Left lung (tissue), 4 donors: ENCODE measurements at regions not wholly inside any gene's neighbourhood (a gene's known extent, or its start where the extent isn't known, plus 50 kb on each side); places are given as distances from the start of the nearest gene placed in this dataset.

ENCODE experiments used
- ATAC-seq: fragments of 200-7000 bp; cut with Tn5 transposase; one replicate; pipeline ENCODE4 v1.9.1; 2020; ENCODE audit warnings: moderate library complexity
- DNase-seq, 4 donors: peaks; one replicate each; pipeline ENCODE4 v3.0.0-alpha.2; 2013 to 2020
- H3K27ac ChIP-seq, 2 donors: fragments of 200-600 bp; sonication (generic) in 1 of 2; one replicate each; pipeline versions ENCODE4 v1.5.0 to v1.8.0; 2020 to 2021
- H3K27me3 ChIP-seq, 2 donors: fragments of 200-600 bp; sonication (generic) in 1 of 2; one replicate each; pipeline versions ENCODE4 v1.5.0 to v1.8.0; 2020 to 2021
- H3K36me3 ChIP-seq, 2 donors: fragments of 200-600 bp; sonication (generic) in 1 of 2; one replicate each; pipeline versions ENCODE4 v1.5.0 to v1.8.0; 2020 to 2021
- H3K4me1 ChIP-seq, 2 donors: fragments of 200-600 bp; one replicate each; pipeline ENCODE4 v1.8.0; 2021
- H3K4me3 ChIP-seq, 2 donors: fragments of 200-600 bp; sonication (generic) in 1 of 2; one replicate each; pipeline versions ENCODE4 v1.5.0 to v1.8.0; 2020 to 2021; ENCODE audit warnings: mild to moderate bottlenecking in 1 of 2
- H3K9me3 ChIP-seq, 2 donors: fragments of 200-600 bp; sonication (generic) in 1 of 2; one replicate each; pipeline versions ENCODE4 v1.5.0 to v1.8.0; 2020 to 2021
- CTCF ChIP-seq, 2 donors: fragments of 200-600 bp; sonication (generic) in 1 of 2; IDR thresholded peaks; one replicate each; pipeline versions ENCODE4 v1.5.0 to v1.8.0; 2021; ENCODE audit warnings: antibody characterized with exemption in 2 of 2
- intact Hi-C, 2 donors: fragments of 100-400 bp; cut with DNase I; formaldehyde crosslinking; loops; one replicate each; pipeline versions ENCODE4 v1.11.2 to v1.14.2; 2022
- donor health status: DM: no; HTN: yes; CAD: no.
- donor health status: DM: no; HTN: no; CAD: no.

- no peak for TF ChIP-seq CTCF (IDR thresholded peaks at IDR 0.05)
- Histone ChIP-seq H3K27ac (no peak overlapping the region), H3K36me3 (no peaks in the 10 kb centered on the region), H3K9me3 (no peaks in the 10 kb centered on the region), H3K27me3 (no peaks in the 10 kb centered on the region), H3K4me3 (no peak overlapping the region), H3K4me1 (no peaks in the 10 kb centered on the region)
- intact Hi-C loops: no loop called here
- no peak for ATAC-seq
- no peak for DNase-seq
Measured at GRCh38 chr20:24109008-24109407, 120.4 kb upstream of the GGTLC1 start.

GRCh38 chr20:24108581-24108980, 120.0 kb upstream of the GGTLC1 start:
- ATAC-seq (no peak), DNase-seq (no peak)
- no peak overlapping the region for H3K4me3 ChIP-seq
- H3K36me3 ChIP-seq: no peaks in the 10 kb centered on the region
- no peak for TF ChIP-seq CTCF (IDR thresholded peaks at IDR 0.05)
- no peaks in the 10 kb centered on the region for H3K9me3 ChIP-seq
- intact Hi-C loops: no loop called here
- H3K27ac ChIP-seq: no peak overlapping the region
- H3K27me3 ChIP-seq: no peaks in the 10 kb centered on the region
- no peaks in the 10 kb centered on the region for H3K4me1 ChIP-seq

GRCh38 chr20:24106801-24107445, 118.3 kb upstream of the GGTLC1 start:
- H3K4me3 ChIP-seq: no peak overlapping the region
- TF ChIP-seq CTCF (IDR thresholded peaks at IDR 0.05): no peak
- no peaks in the 10 kb centered on the region for H3K4me1 ChIP-seq
- ATAC-seq (peak; percentile 73), DNase-seq (no peak)
- H3K27ac ChIP-seq: no peak overlapping the region
- H3K27me3 ChIP-seq: no peaks in the 10 kb centered on the region
- no peaks in the 10 kb centered on the region for H3K36me3 ChIP-seq
- intact Hi-C loops: no loop called here
- H3K9me3 ChIP-seq: no peaks in the 10 kb centered on the region

- Histone ChIP-seq H3K4me1 (no peaks in the 10 kb centered on the region), H3K27me3 (no peaks in the 10 kb centered on the region), H3K36me3 (no peaks in the 10 kb centered on the region), H3K9me3 (no peaks in the 10 kb centered on the region), H3K27ac (no peak overlapping the region), H3K4me3 (no peak overlapping the region)
- DNase-seq (no peak), ATAC-seq (peak; percentile 77)
- no peak for TF ChIP-seq CTCF (IDR thresholded peaks at IDR 0.05)
- intact Hi-C loops: no loop called here
Measured at GRCh38 chr20:24106150-24106800, 117.7 kb upstream of the GGTLC1 start.

- H3K36me3 ChIP-seq: no peaks in the 10 kb centered on the region
- no peaks in the 10 kb centered on the region for H3K9me3 ChIP-seq
- TF ChIP-seq CTCF (IDR thresholded peaks at IDR 0.05): no peak
Measured at GRCh38 chr20:24102749-24103333, 114.3 kb upstream of the GGTLC1 start.

More at GRCh38 chr20:24102749-24103333, 114.3 kb upstream of the GGTLC1 start:
- Histone ChIP-seq H3K4me1 (no peaks in the 10 kb centered on the region), H3K27me3 (no peaks in the 10 kb centered on the region), H3K27ac (no peak overlapping the region), H3K4me3 (no peak overlapping the region)
- ATAC-seq (no peak), DNase-seq (no peak)
- intact Hi-C loops: no loop called here
